HPDE6-E6E7 (cell line): ENCODE measurements at regions not wholly inside any gene's neighbourhood (a gene's known extent, or its start where the extent isn't known, plus 50 kb on each side); places are given as distances from the start of the nearest gene placed in this dataset.
A peak's percentile ranks its signal among the peaks of the same experiment; 100 is the strongest.
"Not testable (repeated sequence)": the region's sequence is repeated elsewhere in the genome, so short reads cannot be mapped to it uniquely, and the experiment has no call there.

Source experiments
- DNase-seq: peaks from one replicate; pipeline ENCODE4 v3.0.0; 2011; ENCODE audit warnings: missing footprints; ENCODE audit errors: extremely low spot score

DNA sequence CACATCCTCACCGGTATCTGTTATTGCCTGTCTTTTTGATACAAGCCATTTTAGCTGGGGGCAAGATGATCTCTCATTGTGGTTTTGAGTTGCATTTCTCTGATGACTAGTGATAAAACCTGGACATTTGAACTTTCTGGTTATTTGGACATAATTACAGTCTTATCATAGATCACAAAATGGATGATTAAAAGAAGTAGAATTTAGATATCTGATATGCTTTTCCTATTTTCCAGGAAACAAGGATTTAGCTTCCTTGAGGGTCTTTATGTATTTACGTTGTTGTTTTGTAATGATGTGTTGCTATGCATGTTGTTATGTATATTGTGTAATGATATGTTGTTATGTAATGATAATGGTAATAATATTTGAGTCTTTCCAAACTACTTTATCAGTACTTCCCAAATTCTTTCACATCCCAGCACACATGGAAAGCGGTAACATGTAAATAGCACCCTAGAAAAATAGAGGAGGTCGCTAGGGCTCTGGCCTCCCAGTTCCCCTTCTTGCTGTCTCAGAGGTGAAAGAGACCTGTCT is 53.8 kb downstream of the GJD2 start:
- DNase-seq = no peak

DNA sequence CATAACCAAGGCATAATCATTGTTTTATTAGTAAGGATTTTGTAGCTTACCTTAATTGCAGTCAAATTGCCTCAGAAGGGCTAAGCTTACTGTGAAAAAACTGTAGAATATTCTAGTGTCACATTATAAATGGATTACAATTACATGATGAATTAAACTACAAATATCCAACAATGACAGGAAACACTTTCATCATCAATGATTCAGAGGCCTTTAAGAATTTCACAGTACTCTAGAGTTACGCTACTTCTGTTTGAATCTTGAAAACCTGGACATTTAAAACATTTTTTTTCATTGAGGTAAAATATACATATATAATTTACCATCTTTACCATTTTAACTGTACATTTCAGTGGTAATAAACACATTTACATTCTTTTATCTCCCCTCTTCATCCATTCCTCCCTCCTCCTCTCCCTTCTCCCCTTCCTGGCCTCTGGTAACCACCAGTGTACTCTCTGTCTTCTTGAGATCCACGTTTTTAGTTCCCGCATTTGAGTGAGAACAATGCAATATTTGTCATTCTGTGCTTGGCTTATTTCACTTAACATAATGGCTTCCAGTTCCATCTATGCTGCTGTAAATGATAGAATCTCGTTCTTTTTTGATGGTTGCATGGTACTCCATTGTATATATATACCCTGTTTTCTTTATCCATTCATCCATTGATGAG is 54.7 kb downstream of the GJD2 start:
- no peak for DNase-seq

DNA sequence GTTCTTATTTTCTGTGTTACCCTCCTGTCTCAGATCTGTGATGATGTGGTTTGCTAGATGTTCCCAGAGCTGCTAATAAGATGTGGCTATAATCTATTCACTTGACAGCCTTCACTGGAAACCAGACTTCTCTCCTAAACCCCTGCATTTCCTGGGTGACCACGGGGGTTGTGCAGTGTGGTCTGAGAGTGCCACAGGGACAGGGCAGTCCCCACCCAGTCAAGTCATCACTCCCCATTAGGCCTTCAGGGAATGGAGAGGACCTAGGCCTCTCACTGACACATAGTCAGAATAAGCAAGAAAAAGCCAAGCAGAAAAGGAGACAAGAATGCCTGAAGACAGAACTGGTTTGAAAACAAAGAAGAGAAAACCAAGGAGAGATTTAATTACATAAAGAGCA is 58.3 kb downstream of the GJD2 start:
- no peak for DNase-seq

DNA sequence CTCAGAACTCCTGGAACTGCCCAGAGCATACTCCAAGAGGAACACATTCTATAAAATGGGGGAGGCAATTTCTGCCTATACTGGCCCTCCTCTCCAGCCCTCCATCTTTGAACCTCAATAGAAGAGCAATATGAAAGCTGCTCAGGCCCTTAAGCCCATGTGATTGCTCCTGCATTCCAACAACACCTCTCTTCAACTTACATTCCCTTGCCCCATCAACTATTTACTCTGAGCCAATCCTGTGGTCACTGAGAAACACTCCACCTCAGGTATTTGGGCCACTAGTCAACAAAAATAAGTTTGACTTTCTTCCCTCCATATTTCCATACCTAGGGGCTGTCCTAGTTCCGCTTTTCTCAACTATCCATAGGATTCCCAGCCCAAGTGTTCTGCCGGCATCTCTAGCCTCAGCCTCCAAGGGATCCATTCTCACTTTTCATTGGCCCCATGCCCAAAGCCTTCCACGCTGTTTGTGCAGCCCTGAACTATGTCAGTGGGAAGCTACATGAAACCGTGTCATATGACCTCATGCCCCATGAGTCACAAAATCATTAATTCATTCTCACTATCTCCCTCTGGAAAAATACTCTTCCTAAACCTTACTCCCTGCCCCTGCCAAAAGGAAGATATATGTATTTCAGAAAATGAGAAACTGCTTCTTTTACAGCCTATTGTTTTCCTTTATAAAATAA is 61.6 kb downstream of the GJD2 start:
- no peak for DNase-seq

DNA sequence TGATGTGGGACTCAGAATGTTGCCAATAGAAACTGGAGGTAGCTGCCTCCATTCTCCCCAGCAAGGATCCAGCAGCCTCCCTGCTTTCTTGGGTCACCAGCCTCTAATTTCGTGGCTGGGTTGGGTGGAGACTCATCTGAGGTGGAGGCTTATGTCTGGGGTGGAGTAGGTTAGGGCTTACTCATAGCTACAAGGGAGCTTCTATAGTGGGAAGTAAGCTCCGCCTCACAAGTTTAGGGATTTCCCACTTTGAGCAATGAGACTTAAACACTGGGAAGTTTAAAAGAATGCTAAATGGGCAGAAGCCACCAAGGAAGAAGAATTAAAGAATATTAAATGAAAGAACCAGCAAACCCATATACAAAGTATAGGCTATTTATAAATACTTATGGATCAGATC is 63.8 kb downstream of the GJD2 start:
- no peak for DNase-seq

DNA sequence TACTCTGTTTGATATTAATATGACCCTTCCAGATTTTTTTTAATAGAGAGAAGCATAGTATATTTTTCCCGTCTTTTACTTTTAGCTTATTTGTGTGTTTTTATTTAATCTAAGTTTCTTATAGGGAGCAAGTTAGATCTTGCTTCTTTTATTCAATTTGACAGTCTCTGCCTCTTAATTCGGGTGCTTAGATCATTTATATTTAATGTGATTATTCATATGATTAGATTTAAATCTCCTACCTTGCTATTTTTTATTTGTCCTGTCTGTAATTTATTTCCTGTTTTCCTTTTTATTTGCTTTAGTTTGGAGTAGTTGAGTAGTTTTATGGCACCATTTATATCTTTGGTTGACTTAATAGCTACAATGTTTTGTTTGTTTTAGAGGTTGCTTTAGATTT is 66.1 kb downstream of the GJD2 start:
- DNase-seq = no peak

DNA sequence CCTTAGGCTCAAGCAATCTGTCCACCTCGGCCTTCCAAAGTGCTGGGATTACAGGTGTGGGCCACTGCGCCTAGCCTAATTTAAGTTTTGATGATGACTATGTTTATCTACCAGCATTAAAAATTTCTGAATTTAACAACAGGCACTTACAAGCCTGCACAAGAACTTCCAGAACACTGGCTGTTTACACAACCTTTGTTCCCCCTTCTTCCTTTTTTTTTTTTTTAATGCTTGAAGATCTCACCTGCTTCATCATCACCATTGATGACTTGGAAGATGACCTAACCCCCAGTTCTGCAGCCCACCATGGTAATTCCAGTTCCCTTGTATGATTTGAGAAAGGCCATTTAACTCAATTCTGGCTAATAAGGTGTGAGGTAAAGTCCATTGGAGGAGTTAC is 70.4 kb downstream of the GJD2 start:
- DNase-seq = no peak

DNA sequence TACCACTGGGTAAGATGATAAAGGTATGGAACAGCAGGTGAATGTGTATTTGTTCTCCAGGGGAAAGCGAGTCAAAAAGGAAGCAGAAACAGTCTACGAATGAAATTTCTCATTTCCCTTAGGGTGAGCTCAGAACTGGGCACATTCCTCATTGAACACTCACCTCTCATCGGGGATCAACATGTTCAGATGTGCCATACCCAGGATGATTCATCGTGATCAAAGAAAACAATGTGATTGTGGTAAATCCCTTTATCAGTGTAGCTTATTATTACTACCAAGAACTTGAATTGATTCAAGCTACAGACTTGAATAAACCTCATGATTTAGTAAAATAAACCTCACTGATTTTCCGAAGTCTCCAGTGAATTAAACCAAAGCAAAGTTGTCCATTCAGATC is 72.1 kb downstream of the GJD2 start:
- peak; percentile 88 for DNase-seq

DNA sequence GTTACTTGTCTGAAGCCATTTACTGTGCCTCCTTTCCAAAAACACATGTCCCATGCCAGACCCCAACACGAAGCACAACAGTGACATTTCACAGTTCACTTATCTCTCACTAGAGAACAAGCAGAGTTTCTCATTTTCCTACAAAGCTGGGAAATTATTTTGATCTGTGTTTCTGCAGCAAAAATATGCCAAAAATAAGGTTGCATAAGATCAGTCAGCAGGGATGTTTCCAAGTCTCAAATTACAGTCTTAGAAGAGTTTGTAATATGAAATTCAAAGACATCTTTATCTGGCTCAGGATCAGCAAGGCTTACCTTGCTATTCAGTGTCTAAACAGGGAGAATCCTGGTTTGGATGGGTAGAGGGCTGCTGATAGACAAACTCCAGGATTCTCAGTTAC is 75.5 kb downstream of the GJD2 start:
- no peak for DNase-seq

DNA sequence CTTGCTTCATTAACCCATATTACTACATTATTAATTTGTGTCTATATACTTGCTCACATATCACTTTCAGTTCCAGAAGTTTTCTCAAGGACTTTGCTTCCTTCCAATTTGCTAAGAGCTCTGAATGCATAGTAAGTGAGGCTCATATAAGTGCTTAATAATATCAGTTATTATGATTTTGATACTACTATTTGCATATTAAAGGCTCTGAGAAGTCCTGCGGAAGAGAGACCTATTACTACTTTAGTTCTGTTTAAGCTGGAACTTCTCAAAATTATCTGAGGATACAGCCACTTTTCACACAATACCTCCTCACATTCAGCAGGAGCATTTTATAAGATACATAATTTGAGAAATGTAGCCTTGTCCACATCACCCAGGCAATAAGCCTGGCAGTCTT is 81.6 kb downstream of the GJD2 start:
- DNase-seq = no peak

DNA sequence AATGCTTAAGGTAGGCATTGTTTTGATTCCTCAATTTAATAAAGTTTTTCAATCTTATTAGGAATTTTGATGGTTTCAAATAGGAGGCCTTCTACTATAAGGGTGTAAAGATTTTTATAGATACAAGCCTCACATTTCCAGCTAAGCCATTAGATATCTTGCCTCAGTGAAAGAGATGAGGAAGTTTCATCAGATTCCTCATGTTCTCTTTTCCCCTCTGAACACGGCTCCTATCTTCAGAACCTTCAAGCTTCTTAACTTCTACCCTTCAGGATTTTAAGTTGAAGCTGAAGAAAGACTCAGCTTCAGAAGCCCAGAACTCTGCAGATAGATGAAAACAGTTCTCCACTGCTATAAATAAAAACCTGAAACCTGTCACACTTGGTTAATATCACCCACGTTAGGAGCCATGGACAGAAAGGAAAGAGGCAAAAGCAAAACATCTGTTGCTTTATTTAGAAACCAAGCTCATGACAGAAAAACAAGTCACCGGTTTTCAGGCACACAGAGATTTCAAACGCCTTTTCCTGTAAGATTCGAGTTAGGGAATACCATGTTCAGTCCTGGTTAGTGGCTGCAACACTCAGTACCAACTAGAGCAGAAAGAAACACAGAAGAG is 82.2 kb upstream of the GOLGA8B start:
- DNase-seq = no peak

DNA sequence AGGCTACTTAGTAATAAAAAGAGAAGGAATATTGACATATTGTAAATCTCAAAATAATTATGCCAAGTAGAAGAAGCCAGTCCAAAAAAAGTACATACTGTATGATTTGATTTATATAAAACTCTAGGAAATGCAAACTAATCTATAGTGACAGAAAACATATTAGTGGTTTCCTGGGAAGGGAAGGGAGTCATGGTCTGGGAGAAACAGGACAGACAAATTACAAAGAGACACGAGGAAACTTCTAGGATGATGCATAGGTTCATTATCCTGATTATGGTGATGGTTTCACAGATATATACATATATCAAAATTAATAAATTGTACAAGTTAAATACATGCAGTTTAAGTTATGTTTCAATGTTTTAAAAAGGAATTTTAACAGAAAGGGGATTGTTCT is 81.0 kb upstream of the GOLGA8B start:
- no peak for DNase-seq

DNA sequence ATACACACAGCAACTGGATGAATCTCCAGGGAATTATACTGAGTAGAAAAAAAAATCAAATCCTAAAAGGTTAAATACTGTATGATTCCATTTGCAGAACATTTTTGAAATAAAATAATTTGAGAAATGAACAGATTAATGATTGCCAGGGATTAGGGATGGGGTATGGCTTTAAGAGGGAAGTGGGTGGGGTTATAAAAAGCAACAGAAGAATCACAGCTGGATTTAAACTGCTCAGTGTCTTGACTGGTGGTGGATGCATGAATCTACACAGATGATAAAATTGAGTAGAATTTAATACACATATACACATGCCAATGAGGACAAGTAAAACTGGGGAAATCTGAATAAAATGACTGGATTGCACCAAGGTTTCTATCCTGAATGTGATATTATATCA is 79.7 kb upstream of the GOLGA8B start:
- no peak for DNase-seq

DNA sequence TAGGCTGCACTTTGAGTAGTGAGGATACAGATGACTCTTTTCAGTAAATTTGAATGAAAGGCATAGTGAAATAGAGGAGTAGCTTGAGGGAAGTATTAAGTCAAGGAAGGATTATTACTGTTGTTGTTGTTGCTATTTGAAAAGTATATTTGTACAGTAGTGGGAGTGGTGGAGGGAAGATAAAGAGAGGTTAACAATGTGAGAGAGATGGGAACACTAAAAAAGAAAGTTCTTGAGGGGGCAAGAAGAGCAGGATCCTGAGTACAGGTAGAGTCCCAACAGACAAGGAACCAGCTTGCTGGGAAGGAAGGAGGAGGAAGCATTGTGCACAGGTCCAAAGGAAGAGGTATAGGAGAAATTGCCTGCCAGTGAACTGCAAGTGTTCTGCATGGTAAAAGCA is 75.6 kb upstream of the GOLGA8B start:
- DNase-seq = no peak

DNA sequence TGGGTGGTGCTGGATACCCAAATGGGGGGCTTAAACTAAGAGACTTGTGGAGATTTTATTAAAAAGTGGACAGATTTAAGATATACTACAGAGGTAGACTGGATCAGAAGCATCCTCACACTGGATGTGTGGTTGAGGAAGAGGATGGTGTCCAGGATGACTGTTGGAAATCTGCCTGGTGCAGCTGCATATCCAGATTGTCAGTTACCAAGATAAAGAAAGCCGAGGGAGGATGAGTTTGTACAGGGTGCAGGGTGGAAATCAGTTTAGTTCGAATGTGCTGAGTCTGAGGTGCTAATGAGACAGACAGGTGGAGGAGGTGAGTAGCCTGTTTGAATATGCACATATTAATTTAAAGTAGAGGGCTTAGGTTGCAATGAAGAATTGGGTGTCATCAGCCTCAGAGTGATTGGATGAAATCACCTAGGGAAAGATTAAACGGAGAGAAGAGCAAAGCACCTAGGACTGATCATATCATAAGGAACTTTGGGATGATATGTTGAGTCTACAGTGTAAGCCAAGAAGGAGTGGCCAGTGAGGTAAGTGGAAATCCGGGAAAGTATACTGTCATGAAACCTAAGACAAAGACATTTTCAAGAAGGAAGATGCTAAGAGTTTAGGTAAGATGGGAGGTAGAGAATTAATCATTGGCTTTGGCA is 74.1 kb upstream of the GOLGA8B start:
- DNase-seq = no peak

DNA sequence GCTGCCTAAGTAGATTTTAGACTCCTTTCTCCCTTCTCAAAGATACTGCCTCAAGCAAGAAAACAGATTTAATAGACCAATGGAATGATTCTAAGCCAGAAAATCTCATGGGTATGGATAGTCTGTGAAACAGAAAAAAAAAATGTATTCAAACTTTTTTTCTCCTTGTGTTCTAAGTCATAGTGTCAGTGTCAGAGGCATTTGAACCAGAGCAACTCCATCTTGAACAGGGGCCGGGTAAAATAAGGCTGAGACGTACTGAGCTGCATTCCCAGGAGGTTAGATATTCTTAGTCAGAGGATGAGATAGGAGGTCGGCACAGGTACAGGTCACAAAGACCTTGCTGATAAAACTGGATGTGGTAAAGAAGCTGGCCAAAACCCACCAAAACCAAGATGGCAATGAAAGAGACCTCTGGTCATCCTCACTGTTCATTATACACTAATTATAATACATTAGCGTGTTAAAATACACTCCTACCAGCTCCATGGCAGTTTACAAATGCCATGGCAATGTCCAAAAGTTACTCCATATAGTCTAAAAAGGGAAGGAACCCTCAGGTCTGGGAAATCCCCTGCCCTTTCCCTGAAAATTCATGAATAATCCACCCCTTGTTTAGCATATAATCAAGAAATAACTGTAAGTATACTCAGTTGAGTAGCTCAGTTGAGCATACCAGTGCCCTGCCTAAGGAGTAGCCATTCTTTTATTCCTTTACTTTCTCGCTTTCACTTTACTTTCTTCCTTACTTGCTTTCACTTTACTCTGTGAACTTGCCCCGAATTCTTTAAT is 72.8 kb upstream of the GOLGA8B start:
- DNase-seq = no peak

DNA sequence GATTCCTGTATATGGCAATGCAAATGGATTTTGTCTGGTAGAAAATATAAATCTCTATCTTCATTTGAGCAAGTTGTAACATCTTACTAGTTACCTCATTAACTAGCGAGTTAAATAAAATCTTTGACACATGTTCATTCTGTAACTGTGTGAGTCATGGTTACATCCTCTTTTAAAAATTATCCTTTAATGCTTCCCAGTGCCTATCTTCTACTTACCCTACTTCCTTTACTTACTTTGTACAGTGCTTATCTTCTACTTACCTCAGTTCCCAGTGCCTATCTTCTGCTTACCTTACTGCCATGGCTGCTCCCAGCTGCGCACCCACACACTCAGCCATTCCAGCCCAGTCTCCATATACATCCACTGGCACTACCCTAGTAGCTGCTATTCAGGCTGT is 71.9 kb upstream of the GOLGA8B start:
- no peak for DNase-seq

DNA sequence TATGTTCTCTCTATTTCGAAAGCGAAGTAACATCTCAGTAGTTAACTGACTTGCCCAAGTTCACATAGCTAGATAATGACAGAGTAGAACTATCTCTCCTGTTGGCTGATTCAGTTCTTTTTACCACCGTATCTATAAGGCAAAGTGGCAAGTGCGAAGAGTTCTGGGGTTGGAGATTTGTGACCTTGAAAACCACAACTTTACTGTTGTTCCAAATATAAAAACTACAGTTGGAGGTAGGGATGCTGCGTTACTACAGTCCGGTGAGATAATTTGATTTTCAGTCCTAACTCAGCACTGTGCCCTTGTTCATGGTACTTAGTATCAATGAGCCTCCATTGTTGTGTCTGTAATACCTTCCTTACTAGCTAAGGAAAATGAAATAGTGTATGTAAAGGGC is 71.2 kb upstream of the GOLGA8B start:
- no peak for DNase-seq

DNA sequence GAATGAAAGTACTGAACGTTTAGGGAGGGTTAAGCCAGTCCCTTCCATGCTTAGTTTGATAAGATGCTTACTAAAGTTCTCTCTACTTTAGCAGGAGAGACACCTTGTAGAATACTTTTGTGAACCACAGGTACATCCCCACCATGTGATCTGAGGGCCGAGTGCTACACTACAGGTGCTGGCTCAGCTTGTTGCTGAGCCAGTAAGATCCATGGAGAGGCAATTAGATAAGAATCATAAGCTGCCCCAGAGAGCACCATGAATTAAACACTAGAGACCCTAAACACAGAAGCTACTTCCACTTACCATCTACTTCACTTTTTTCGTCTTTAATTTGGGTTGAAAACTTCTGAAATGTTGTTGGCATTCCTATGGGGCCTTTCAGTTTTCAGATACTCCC is 70.5 kb upstream of the GOLGA8B start:
- no peak for DNase-seq

DNA sequence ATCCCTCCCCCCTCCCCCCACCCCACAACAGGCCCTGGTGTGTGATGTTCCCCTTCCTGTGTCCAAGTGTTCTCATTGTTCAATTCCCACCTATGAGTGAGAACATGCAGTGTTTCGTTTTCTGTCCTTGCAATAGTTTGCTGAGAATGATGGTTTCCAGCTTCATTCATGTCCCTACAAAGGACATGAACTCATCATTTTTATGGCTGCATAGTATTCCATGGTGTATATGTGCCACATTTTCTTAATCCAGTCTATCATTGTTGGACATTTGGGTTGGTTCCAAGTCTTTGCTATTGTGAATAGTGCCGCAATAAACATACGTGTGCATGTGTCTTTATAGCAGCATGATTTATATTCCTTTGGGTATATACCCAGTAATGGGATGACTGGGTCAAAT is 69.9 kb upstream of the GOLGA8B start:
- not testable (repeated sequence) for DNase-seq

DNA sequence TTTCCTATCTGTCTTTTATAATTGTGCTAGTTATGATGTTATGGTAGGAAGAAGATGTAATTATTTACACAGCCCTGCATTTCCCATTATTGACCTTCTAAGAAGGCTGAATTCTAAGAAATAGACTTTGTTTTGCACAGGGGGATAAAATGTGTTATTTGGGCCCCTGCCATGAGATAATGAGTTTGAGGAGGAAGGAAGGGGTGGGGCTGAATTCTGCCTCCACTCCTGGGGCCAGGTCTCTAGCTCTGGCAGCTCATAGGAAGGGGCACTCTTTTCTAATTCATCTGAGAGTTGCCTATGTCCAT is 69.2 kb upstream of the GOLGA8B start:
- no peak for DNase-seq
